GM12878 (cell line): ENCODE measurements at regions not wholly inside any gene's neighbourhood (a gene's known extent, or its start where the extent isn't known, plus 50 kb on each side); places are given as distances from the start of the nearest gene placed in this dataset.

Experiments
- ATAC-seq: fragments of 200-7000 bp; cut with Tn5 transposase; 3 replicates; pipeline ENCODE4 v1.9.1; 2020; ENCODE audit warnings: mild to moderate bottlenecking, moderate library complexity
- BruUV-seq: library from RNA; stranded (reverse); fragments of 400-500 nt; replicated peaks from 2 replicates; lab custom pipeline; 2021; lab: Mats Ljungman, UMichigan
- CTCF ChIA-PET: fragments of 300-600 bp; sonication (Branson Sonifier 250); formaldehyde crosslinking; extraction: SDS; loops from one replicate; lab custom pipeline; 2021; ENCODE audit warnings: inconsistent platforms; lab: Yijun Ruan, JAX
- POLR2A ChIA-PET: fragments of 350-600 bp; formaldehyde crosslinking; extraction: SDS; loops from one replicate; lab custom pipeline; 2021; ENCODE audit warnings: inconsistent platforms; lab: Charles Lee
- RAD21 ChIA-PET: fragments of 300-600 bp; sonication (Branson Sonifier 250); formaldehyde crosslinking; loops from one replicate; lab custom pipeline; 2023; ENCODE audit warnings: antibody characterized with exemption; ENCODE audit not compliant: unreplicated experiment; lab: Charles Lee
- SMC1A ChIA-PET: fragments of 300-600 bp; sonication (Branson Sonifier 250); formaldehyde crosslinking; loops from one replicate; lab custom pipeline; 2023; ENCODE audit not compliant: unreplicated experiment, uncharacterized antibody; lab: Charles Lee
- DNase-seq: peaks from one replicate; pipeline ENCODE4 v3.0.0-alpha.2; 2011; ENCODE audit warnings: low read depth, low spot score
- FAIRE-seq: peaks from 3 replicates; lab custom pipeline; 2011; peaks lifted over from hg19 to GRCh38; lab: Jason Lieb, UNC
- H2AFZ ChIP-seq: 2 replicates; pipeline ENCODE4 v1.6.0; 2011; ENCODE audit warnings: low read depth, low read length, control low read depth; ENCODE audit not compliant: control insufficient read depth
- H3K27ac ChIP-seq: 2 replicates; pipeline ENCODE4 v1.5.1; 2011; ENCODE audit warnings: control low read depth; ENCODE audit not compliant: control insufficient read depth, insufficient read depth
- H3K27me3 ChIP-seq, 2 experiments: replicated peaks in 1 of 2; 2 replicates each; pipeline versions ENCODE4 v1.6.0 to v1.6.1; 2011; ENCODE audit warnings: low read length in 1 of 2; ENCODE audit not compliant: control insufficient read depth in 2 of 2, insufficient read depth in 2 of 2
- H3K36me3 ChIP-seq, 2 experiments: 2 replicates each; pipeline ENCODE4 v1.5.1; 2011; ENCODE audit warnings: low read length in 1 of 2; ENCODE audit not compliant: control insufficient read depth in 2 of 2, insufficient read depth in 2 of 2
- H3K4me1 ChIP-seq: 2 replicates; pipeline ENCODE4 v1.6.1; 2011; ENCODE audit warnings: mild to moderate bottlenecking, low read length, moderate library complexity, mixed read lengths; ENCODE audit not compliant: control insufficient read depth, insufficient read depth
- H3K4me2 ChIP-seq: 2 replicates; pipeline ENCODE4 v1.6.0; 2011; ENCODE audit warnings: control low read depth; ENCODE audit not compliant: control insufficient read depth, insufficient read depth
- H3K4me3 ChIP-seq: fragments of 200-600 bp; sonication (generic); 2 replicates; pipeline ENCODE4 v1.5.1; 2016
- H3K79me2 ChIP-seq: 2 replicates; pipeline ENCODE4 v1.6.0; 2011; ENCODE audit warnings: low read length; ENCODE audit not compliant: control insufficient read depth, insufficient read depth
- H3K9ac ChIP-seq: 2 replicates; pipeline ENCODE4 v1.8.0; 2011; ENCODE audit warnings: low read length, control low read depth, mixed read lengths; ENCODE audit not compliant: control insufficient read depth, insufficient read depth
- H3K9me3 ChIP-seq: replicated peaks from 3 replicates; pipeline ENCODE4 v1.5.1; 2011; ENCODE audit warnings: mild to moderate bottlenecking, low read length; ENCODE audit not compliant: control insufficient read depth, insufficient read depth
- H4K20me1 ChIP-seq: 2 replicates; pipeline ENCODE4 v1.6.0; 2011; ENCODE audit not compliant: control insufficient read depth, insufficient read depth
- CBX3 ChIP-seq: fragments of 200-600 bp; sonication (generic); IDR thresholded peaks from 2 replicates; pipeline ENCODE4 v1.6.1; 2016; ENCODE audit warnings: low read depth, borderline replicate concordance
- E4F1 ChIP-seq: fragments of 450-650 bp; IDR thresholded peaks from 2 replicates; pipeline ENCODE4 v1.6.1; 2018; ENCODE audit warnings: borderline replicate concordance, mild to moderate bottlenecking; ENCODE audit not compliant: partially characterized antibody
- ETV6 ChIP-seq, 2 experiments: fragments of 450-650 bp in 1 of 2; IDR thresholded peaks in 1 of 2; conservative IDR thresholded peaks in 1 of 2; 2 replicates each; pipeline ENCODE4 v1.6.1; 2014; ENCODE audit warnings: antibody characterized with exemption in 1 of 2, borderline replicate concordance in 1 of 2, low read depth in 1 of 2, mild to moderate bottlenecking in 1 of 2, moderate library complexity in 1 of 2
- IRF5 ChIP-seq: fragments of 450-650 bp; IDR thresholded peaks from 2 replicates; pipeline ENCODE4 v1.6.1; 2017; ENCODE audit warnings: borderline replicate concordance
- JUNB ChIP-seq: IDR thresholded peaks from 2 replicates; pipeline ENCODE4 v1.6.1; 2016; ENCODE audit warnings: antibody characterized with exemption, mild to moderate bottlenecking
- MEF2B ChIP-seq: fragments of 450-650 bp; IDR thresholded peaks from 2 replicates; pipeline ENCODE4 v1.6.1; 2018; ENCODE audit warnings: mild to moderate bottlenecking, moderate library complexity; ENCODE audit not compliant: partially characterized antibody, poor library complexity, severe bottlenecking
- MLLT1 ChIP-seq: fragments of 450-650 bp; IDR thresholded peaks from 2 replicates; pipeline ENCODE4 v1.6.1; 2016; ENCODE audit warnings: mild to moderate bottlenecking
- MYB ChIP-seq: fragments of 150-350 bp; IDR thresholded peaks from 2 replicates; pipeline ENCODE4 v1.6.1; 2014; ENCODE audit warnings: mild to moderate bottlenecking, low read depth, low read length, borderline replicate concordance
- NFIC ChIP-seq: IDR thresholded peaks from 2 replicates; pipeline ENCODE4 v1.6.1; 2012; ENCODE audit warnings: low read depth, mild to moderate bottlenecking, inconsistent platforms, low read length, moderate library complexity
- SREBF2 ChIP-seq: IDR thresholded peaks from 2 replicates; pipeline ENCODE4 v1.6.1; 2012; ENCODE audit warnings: mild to moderate bottlenecking, low read length
- STAT3 ChIP-seq: IDR thresholded peaks from 2 replicates; pipeline ENCODE4 v1.6.1; 2011; ENCODE audit warnings: low read depth, low read length, improper control_type of control experiment
- TCF7 ChIP-seq: IDR thresholded peaks from 2 replicates; pipeline ENCODE4 v1.6.1; 2014; ENCODE audit warnings: antibody characterized with exemption, borderline replicate concordance
- USF1 ChIP-seq: IDR thresholded peaks from 2 replicates; pipeline ENCODE4 v1.6.1; 2011; ENCODE audit warnings: borderline replicate concordance, low read depth, mild to moderate bottlenecking, moderate library complexity, mixed read lengths, low read length; ENCODE audit not compliant: insufficient read depth; ENCODE audit errors: extremely low read length
- WGBS: methylation state at CpG from one replicate; pipeline ENCODE4 v1.1.6; 2016; ENCODE audit warnings: low lambda C conversion rate; ENCODE audit not compliant: insufficient replicate concordance, insufficient coverage; ENCODE audit errors: missing lambda C conversion rate; 5-methylcytosine and 5-hydroxymethylcytosine counted together
- in situ Hi-C: fragments of 300-500 bp; cut with MboI; formaldehyde crosslinking; loops from 9 replicates; pipeline ENCODE4 v1.14.3; 2018; ENCODE audit warnings: mixed read lengths
- intact Hi-C: fragments of 100-400 bp; cut with micrococcal nuclease; formaldehyde crosslinking; loops from one replicate; pipeline ENCODE4 v1.14.2; 2022; ENCODE audit not compliant: unreplicated experiment

- H3K9ac ChIP-seq, result no peak overlapping the region
- H3K36me3 ChIP-seq, result no peaks in the 10 kb centered on the region
- H3K9me3 ChIP-seq, result no peaks in the 10 kb centered on the region
- H3K27ac ChIP-seq, result no peak overlapping the region
- intact Hi-C loops (no loop called here), in situ Hi-C loops (no loop called here)
- H3K79me2 ChIP-seq, result no peaks in the 10 kb centered on the region
- RAD21 ChIA-PET, result no interaction called here
- no peak for TF ChIP-seq MLLT1
- TF ChIP-seq ETV6 (conservative IDR thresholded peaks at IDR 0.05 in 1 of 2, IDR thresholded peaks at IDR 0.05 in 1 of 2; ENCODE audit: borderline replicate concordance in 1 of 2, low read depth in 1 of 2), result no peak
- no peak for TF ChIP-seq MYB
- no peak for TF ChIP-seq TCF7
- no peak for TF ChIP-seq IRF5
- no peak for TF ChIP-seq MEF2B
- TF ChIP-seq JUNB, result no peak
- TF ChIP-seq CBX3, result no peak
- TF ChIP-seq E4F1, result no peak
- TF ChIP-seq USF1, result no peak
- no peak for TF ChIP-seq STAT3
- TF ChIP-seq NFIC, result no peak
- TF ChIP-seq SREBF2, result no peak
- no peaks in the 10 kb centered on the region for H4K20me1 ChIP-seq
- H3K27me3 ChIP-seq, result no peaks in the 10 kb centered on the region
- no peak overlapping the region for H3K4me2 ChIP-seq
- no peak for FAIRE-seq
- POLR2A ChIA-PET, result no interaction called here
- no peak for ATAC-seq
- CTCF ChIA-PET, result no interaction called here
- WGBS, result 0% methylated on average over 1 of the region's 2 CpGs
- BruUV-seq, result no TSS peak
- no peak for DNase-seq
- no peak overlapping the region for H2AFZ ChIP-seq
- no peak overlapping the region for H3K4me3 ChIP-seq
- SMC1A ChIA-PET, result no interaction called here
- H3K4me1 ChIP-seq, result no peaks in the 10 kb centered on the region
These were observed 370.5 kb downstream of the ACTR3B start for GRCh38 chr7:153130052-153130451.
